Hepatocyte (in vitro differentiated cells): ENCODE measurements at regions not wholly inside any gene's neighbourhood (a gene's known extent, or its start where the extent isn't known, plus 50 kb on each side); places are given as distances from the start of the nearest gene placed in this dataset.

Source experiments
- DNase-seq: peaks from one replicate; pipeline ENCODE4 v3.0.0-alpha.2; 2016; ENCODE audit warnings: low spot score
- H2AFZ ChIP-seq: fragments of 200-600 bp; sonication (generic); 2 replicates; pipeline ENCODE4 v1.6.0; 2016; ENCODE audit warnings: antibody characterized with exemption, mild to moderate bottlenecking
- H3K27ac ChIP-seq: fragments of 200-600 bp; sonication (generic); 2 replicates; pipeline ENCODE4 v1.5.1; 2016; ENCODE audit warnings: mild to moderate bottlenecking
- H3K27me3 ChIP-seq: fragments of 200-600 bp; sonication (generic); 2 replicates; pipeline ENCODE4 v1.6.1; 2016
- H3K36me3 ChIP-seq: fragments of 200-600 bp; sonication (generic); replicated peaks from 2 replicates; pipeline ENCODE4 v1.5.1; 2016; ENCODE audit warnings: low read depth; ENCODE audit not compliant: insufficient read depth
- H3K4me1 ChIP-seq: fragments of 200-600 bp; sonication (generic); 2 replicates; pipeline ENCODE4 v1.5.1; 2016; ENCODE audit warnings: mild to moderate bottlenecking, moderate library complexity; ENCODE audit not compliant: insufficient read depth
- H3K4me2 ChIP-seq: fragments of 200-600 bp; sonication (generic); 2 replicates; pipeline ENCODE4 v1.6.0; 2016
- H3K4me3 ChIP-seq: fragments of 200-600 bp; sonication (generic); 2 replicates; pipeline ENCODE4 v1.5.1; 2016; ENCODE audit warnings: mild to moderate bottlenecking
- H3K79me2 ChIP-seq: fragments of 200-600 bp; sonication (generic); 2 replicates; pipeline ENCODE4 v1.6.0; 2017; ENCODE audit warnings: mild to moderate bottlenecking
- H3K9me2 ChIP-seq: fragments of 200-600 bp; sonication (generic); replicated peaks from 2 replicates; pipeline ENCODE4 v1.6.0; 2017; ENCODE audit warnings: mild to moderate bottlenecking; ENCODE audit not compliant: insufficient read depth
- H3K9me3 ChIP-seq: fragments of 200-600 bp; sonication (generic); 2 replicates; pipeline ENCODE4 v1.5.1; 2016; ENCODE audit warnings: low read depth, mild to moderate bottlenecking
- H4K20me1 ChIP-seq: fragments of 200-600 bp; sonication (generic); 2 replicates; pipeline ENCODE4 v1.6.0; 2016; ENCODE audit warnings: mild to moderate bottlenecking; ENCODE audit not compliant: insufficient read depth, poor library complexity, severe bottlenecking
- CTCF ChIP-seq: fragments of 200-600 bp; sonication (generic); IDR thresholded peaks from 2 replicates; pipeline ENCODE4 v1.5.1; 2016; ENCODE audit warnings: antibody characterized with exemption, mild to moderate bottlenecking; ENCODE audit not compliant: poor library complexity
- EZH2 ChIP-seq: fragments of 200-600 bp; sonication (generic); IDR thresholded peaks from 2 replicates; pipeline ENCODE4 v1.6.1; 2016; ENCODE audit warnings: antibody characterized with exemption, mild to moderate bottlenecking, borderline replicate concordance
- EZH2phosphoT487 ChIP-seq: fragments of 200-600 bp; sonication (generic); IDR thresholded peaks from one replicate; pipeline ENCODE4 v1.6.1; 2018; ENCODE audit warnings: antibody characterized with exemption, mild to moderate bottlenecking, low read depth, moderate library complexity; ENCODE audit not compliant: unreplicated experiment, severe bottlenecking
- WGBS: methylation state at CpG from one replicate; pipeline ENCODE4 v1.1.6; 2016; ENCODE audit warnings: low lambda C conversion rate; ENCODE audit errors: missing lambda C conversion rate; 5-methylcytosine and 5-hydroxymethylcytosine counted together

DNA sequence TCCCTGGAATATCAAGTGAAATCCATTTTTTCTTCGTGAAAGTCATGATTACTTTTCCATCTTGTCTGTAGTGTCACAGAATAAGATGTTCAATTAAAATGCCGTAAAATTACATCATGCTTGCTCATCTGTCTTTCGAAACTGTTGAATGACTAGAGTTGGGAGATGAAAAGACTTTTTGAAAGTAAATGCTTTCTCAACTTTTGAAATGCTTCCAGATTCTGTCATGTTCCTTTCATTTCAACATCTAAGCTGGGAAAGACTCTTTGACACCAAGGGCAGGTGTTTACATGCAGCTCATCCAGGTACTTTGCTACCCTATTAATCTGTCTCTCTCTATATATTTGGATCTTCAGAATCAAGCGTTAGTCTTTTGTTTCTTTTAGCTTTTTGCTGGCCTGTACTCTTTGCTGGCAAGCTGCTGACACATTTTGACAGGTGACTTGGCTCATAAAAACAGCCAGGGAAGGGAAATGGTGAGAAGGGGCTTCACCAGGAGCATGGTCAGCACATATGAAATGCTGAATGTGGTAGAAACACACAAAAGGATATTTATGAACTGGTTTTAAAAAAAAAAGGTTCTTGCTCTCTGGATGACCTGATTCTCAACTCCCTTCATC is 77.0 kb upstream of the METAP2 start:
- Histone ChIP-seq H3K36me3 (no peaks in the 10 kb centered on the region), H3K79me2 (no peaks in the 10 kb centered on the region), H3K4me2 (no peak overlapping the region), H3K27ac (no peak overlapping the region), H3K4me1 (no peaks in the 10 kb centered on the region), H4K20me1 (no peaks in the 10 kb centered on the region), H3K4me3 (no peak overlapping the region), H3K9me3 (no peaks in the 10 kb centered on the region), H3K9me2 (no peaks in the 10 kb centered on the region), H3K27me3 (no peaks in the 10 kb centered on the region), H2AFZ (no peak overlapping the region)
- 62% methylated on average over 4 of the region's 4 CpGs for WGBS
- no peak for DNase-seq
- TF ChIP-seq CTCF (no peak), EZH2 (no peak), EZH2phosphoT487 (no peak)

GRCh38 chr12:95397571-95397970 is 76.4 kb upstream of the METAP2 start:
- Histone ChIP-seq H3K9me3 (no peaks in the 10 kb centered on the region), H3K27me3 (no peaks in the 10 kb centered on the region), H3K4me2 (no peak overlapping the region), H2AFZ (no peak overlapping the region), H3K4me1 (no peaks in the 10 kb centered on the region), H4K20me1 (no peaks in the 10 kb centered on the region), H3K36me3 (no peaks in the 10 kb centered on the region), H3K27ac (no peak overlapping the region), H3K79me2 (no peaks in the 10 kb centered on the region), H3K4me3 (no peak overlapping the region), H3K9me2 (no peaks in the 10 kb centered on the region)
- WGBS, result 81% methylated on average over 5 of the region's 5 CpGs
- no peak for DNase-seq
- no peak for TF ChIP-seq CTCF
- no peak for TF ChIP-seq EZH2phosphoT487
- no peak for TF ChIP-seq EZH2

DNA sequence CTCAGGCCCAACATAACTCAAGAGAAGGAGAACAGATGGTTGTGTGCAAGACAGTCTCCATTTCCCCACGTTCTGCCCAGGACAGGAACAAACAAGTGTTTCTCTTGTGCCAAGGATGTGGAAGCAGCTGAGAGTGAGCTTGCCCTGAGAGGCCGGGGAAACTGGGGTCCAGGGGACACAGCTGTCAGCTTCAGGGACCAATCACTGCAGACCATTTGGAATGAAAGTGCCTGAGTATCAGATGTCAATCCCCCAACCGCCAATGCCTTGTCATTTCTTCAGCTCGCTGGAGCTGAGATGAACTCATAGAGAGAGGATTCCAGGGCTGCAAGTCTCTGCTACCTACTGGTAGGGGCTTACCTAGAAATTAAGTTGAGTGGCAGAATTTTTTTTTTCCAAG is 71.9 kb upstream of the METAP2 start:
- no peaks in the 10 kb centered on the region for H3K27me3 ChIP-seq
- 60% methylated on average over 4 of the region's 4 CpGs for WGBS
- no peaks in the 10 kb centered on the region for H3K9me2 ChIP-seq
- no peak overlapping the region for H3K4me2 ChIP-seq
- H3K79me2 ChIP-seq, result no peaks in the 10 kb centered on the region
- no peaks in the 10 kb centered on the region for H4K20me1 ChIP-seq
- no peaks in the 10 kb centered on the region for H3K9me3 ChIP-seq
- H3K4me1 ChIP-seq, result no peaks in the 10 kb centered on the region
- DNase-seq, result no peak
- no peak for TF ChIP-seq EZH2phosphoT487
- TF ChIP-seq CTCF, result no peak
- TF ChIP-seq EZH2, result no peak
- no peak overlapping the region for H2AFZ ChIP-seq
- H3K4me3 ChIP-seq, result no peak overlapping the region
- no peak overlapping the region for H3K27ac ChIP-seq
- H3K36me3 ChIP-seq, result no peaks in the 10 kb centered on the region

- no peaks in the 10 kb centered on the region for H3K79me2 ChIP-seq
- no peaks in the 10 kb centered on the region for H3K36me3 ChIP-seq
- TF ChIP-seq EZH2, result no peak
- TF ChIP-seq EZH2phosphoT487, result no peak
- no peak for TF ChIP-seq CTCF
- H3K4me1 ChIP-seq, result no peaks in the 10 kb centered on the region
- no peaks in the 10 kb centered on the region for H4K20me1 ChIP-seq
- H3K9me2 ChIP-seq, result no peaks in the 10 kb centered on the region
- no peaks in the 10 kb centered on the region for H3K27me3 ChIP-seq
- 79% methylated on average over 8 of the region's 8 CpGs for WGBS
- no peak overlapping the region for H3K4me2 ChIP-seq
- H3K9me3 ChIP-seq, result no peaks in the 10 kb centered on the region
- H3K4me3 ChIP-seq, result no peak overlapping the region
- H3K27ac ChIP-seq, result no peak overlapping the region
- H2AFZ ChIP-seq, result no peak overlapping the region
- DNase-seq, result no peak
Measured at GRCh38 chr12:95408201-95408600, 65.8 kb upstream of the METAP2 start.
